GM12873 (cell line): ENCODE measurements at regions not wholly inside any gene's neighbourhood (a gene's known extent, or its start where the extent isn't known, plus 50 kb on each side); places are given as distances from the start of the nearest gene placed in this dataset.

ENCODE experiments used
- CTCF ChIP-seq: IDR thresholded peaks from 2 replicates; pipeline ENCODE4 v1.5.1; 2012; ENCODE audit warnings: low read depth, mild to moderate bottlenecking, moderate library complexity, low read length, control low read depth; ENCODE audit not compliant: insufficient read depth; ENCODE audit errors: missing control alignments

- TF ChIP-seq CTCF: no peak
Measured at GRCh38 chr2:121030523-121030922, 254.5 kb downstream of the TFCP2L1 start.

GRCh38 chr2:121031568-121032340, 253.2 kb downstream of the TFCP2L1 start:
- TF ChIP-seq CTCF: no peak

GRCh38 chr2:121033461-121033996, 251.5 kb downstream of the TFCP2L1 start:
- no peak for TF ChIP-seq CTCF

GRCh38 chr2:121034551-121034950, 250.5 kb downstream of the TFCP2L1 start:
- no peak for TF ChIP-seq CTCF

GRCh38 chr2:121036226-121036692, 248.7 kb downstream of the TFCP2L1 start:
- TF ChIP-seq CTCF: no peak

GRCh38 chr2:121037480-121037879, 247.5 kb downstream of the TFCP2L1 start:
- TF ChIP-seq CTCF: no peak

GRCh38 chr2:121038031-121038430, 247.0 kb downstream of the TFCP2L1 start:
- no peak for TF ChIP-seq CTCF
